HEK293 (cell line): ENCODE measurements at regions not wholly inside any gene's neighbourhood (a gene's known extent, or its start where the extent isn't known, plus 50 kb on each side); places are given as distances from the start of the nearest gene placed in this dataset.

Source experiments
- CTCF ChIA-PET: fragments of 350-600 bp; formaldehyde crosslinking; extraction: SDS; loops from one replicate; lab custom pipeline; 2021; ENCODE audit warnings: antibody characterized with exemption; lab: Yijun Ruan, JAX
- POLR2A ChIA-PET: fragments of 300-600 bp; formaldehyde crosslinking; extraction: SDS; loops from one replicate; lab custom pipeline; 2020; ENCODE audit warnings: antibody characterized with exemption, inconsistent platforms; lab: Yijun Ruan, JAX
- H3K27ac ChIP-seq: fragments of 200-500 bp; sonication (Bioruptor generic); 2 replicates; pipeline ENCODE4 v1.5.1; 2014; ENCODE audit warnings: low read depth, low read length, control low read depth, inconsistent platforms; ENCODE audit errors: extremely low read depth
- H3K36me3 ChIP-seq, 2 experiments: fragments of 200-500 bp in 1 of 2; sonication (Bioruptor generic) in 1 of 2; 1 replicate in 1 of 2; 2 replicates in 1 of 2; pipeline ENCODE4 v1.5.1; 2014 to 2017; ENCODE audit warnings: inconsistent platforms in 2 of 2, low read length in 2 of 2; ENCODE audit not compliant: control insufficient read depth in 2 of 2, insufficient read depth in 1 of 2
- H3K4me1 ChIP-seq: fragments of 200-500 bp; sonication (Bioruptor generic); 2 replicates; pipeline ENCODE4 v1.5.1; 2014; ENCODE audit warnings: mild to moderate bottlenecking, low read length, inconsistent platforms; ENCODE audit not compliant: control insufficient read depth, insufficient read depth
- H3K4me3 ChIP-seq: 2 replicates; pipeline ENCODE4 v1.5.1; 2011; ENCODE audit warnings: low read depth, mild to moderate bottlenecking, control low read depth, low read length, moderate library complexity
- H3K9me3 ChIP-seq: fragments of 200-500 bp; sonication (Bioruptor generic); 2 replicates; pipeline ENCODE4 v1.5.1; 2014; ENCODE audit warnings: low read depth, low read length, inconsistent platforms; ENCODE audit not compliant: control insufficient read depth, insufficient read depth
- BCL11B ChIP-seq: fragments of 450-650 bp; formaldehyde crosslinking; IDR thresholded peaks from 2 replicates; pipeline ENCODE4 v1.5.1; 2016; ENCODE audit warnings: low read depth, missing biosample characterization, missing genetic modification characterization
- MZF1 ChIP-seq: fragments of 450-650 bp; formaldehyde crosslinking; IDR thresholded peaks from 2 replicates; pipeline ENCODE4 v1.5.1; 2017; ENCODE audit warnings: missing biosample characterization, missing genetic modification characterization, borderline replicate concordance
- OVOL3 ChIP-seq: fragments of 450-650 bp; formaldehyde crosslinking; IDR thresholded peaks from 2 replicates; pipeline ENCODE4 v1.5.1; 2016; ENCODE audit warnings: missing biosample characterization, missing genetic modification characterization
- PBX3 ChIP-seq: sonication (generic); formaldehyde crosslinking; IDR thresholded peaks from 2 replicates; pipeline ENCODE4 v1.8.1; 2022; ENCODE audit warnings: mild to moderate bottlenecking, moderate library complexity, missing genetic modification reagents
- SETDB1 ChIP-seq: IDR thresholded peaks from one replicate; pipeline ENCODE4 v1.6.1; 2017; ENCODE audit warnings: mild to moderate bottlenecking, low read length, moderate library complexity, mixed read lengths; ENCODE audit not compliant: insufficient read length
- TRIM28 ChIP-seq: IDR thresholded peaks from 2 replicates; pipeline ENCODE4 v1.6.1; 2011; ENCODE audit warnings: low read length, control low read depth, borderline replicate concordance
- WT1 ChIP-seq: fragments of 450-650 bp; formaldehyde crosslinking; IDR thresholded peaks from 2 replicates; pipeline ENCODE4 v1.5.1; 2016; ENCODE audit warnings: missing biosample characterization, missing genetic modification characterization
- ZBTB17 ChIP-seq: fragments of 450-650 bp; formaldehyde crosslinking; IDR thresholded peaks from 2 replicates; pipeline ENCODE4 v1.5.1; 2016; ENCODE audit warnings: missing biosample characterization, missing genetic modification characterization
- ZFP41 ChIP-seq: fragments of 450-650 bp; formaldehyde crosslinking; IDR thresholded peaks from 2 replicates; pipeline ENCODE4 v1.5.1; 2016; ENCODE audit warnings: missing biosample characterization, missing genetic modification characterization, borderline replicate concordance
- ZNF157 ChIP-seq: fragments of 450-650 bp; formaldehyde crosslinking; IDR thresholded peaks from 2 replicates; pipeline ENCODE4 v1.5.1; 2016; ENCODE audit warnings: missing biosample characterization, missing genetic modification characterization
- ZNF211 ChIP-seq: fragments of 450-650 bp; formaldehyde crosslinking; IDR thresholded peaks from 2 replicates; pipeline ENCODE4 v1.5.1; 2016; ENCODE audit warnings: low read depth, missing biosample characterization, missing genetic modification characterization
- ZNF221 ChIP-seq: fragments of 450-650 bp; formaldehyde crosslinking; IDR thresholded peaks from 2 replicates; pipeline ENCODE4 v1.5.1; 2017; ENCODE audit warnings: missing biosample characterization, missing genetic modification characterization, borderline replicate concordance
- ZNF24 ChIP-seq: fragments of 450-650 bp; formaldehyde crosslinking; IDR thresholded peaks from 2 replicates; pipeline ENCODE4 v1.5.1; 2016; ENCODE audit warnings: missing biosample characterization, missing genetic modification characterization
- ZNF26 ChIP-seq: fragments of 450-650 bp; formaldehyde crosslinking; IDR thresholded peaks from 2 replicates; pipeline ENCODE4 v1.5.1; 2016; ENCODE audit warnings: missing biosample characterization, missing genetic modification characterization
- ZNF280C ChIP-seq: fragments of 450-650 bp; formaldehyde crosslinking; IDR thresholded peaks from 2 replicates; pipeline ENCODE4 v1.5.1; 2016; ENCODE audit warnings: missing biosample characterization, missing genetic modification characterization
- ZNF324 ChIP-seq: fragments of 450-650 bp; formaldehyde crosslinking; IDR thresholded peaks from 2 replicates; pipeline ENCODE4 v1.5.1; 2016; ENCODE audit warnings: missing biosample characterization, missing genetic modification characterization
- ZNF391 ChIP-seq: fragments of 450-650 bp; formaldehyde crosslinking; IDR thresholded peaks from 2 replicates; pipeline ENCODE4 v1.5.1; 2016; ENCODE audit warnings: low read depth, missing biosample characterization, missing genetic modification characterization, borderline replicate concordance
- ZNF449 ChIP-seq: fragments of 450-650 bp; formaldehyde crosslinking; IDR thresholded peaks from 2 replicates; pipeline ENCODE4 v1.5.1; 2017; ENCODE audit warnings: missing biosample characterization, mild to moderate bottlenecking, missing genetic modification characterization, moderate library complexity
- ZNF48 ChIP-seq: fragments of 450-650 bp; formaldehyde crosslinking; IDR thresholded peaks from 2 replicates; pipeline ENCODE4 v1.5.1; 2016; ENCODE audit warnings: missing biosample characterization, missing genetic modification characterization
- ZNF585B ChIP-seq: fragments of 450-650 bp; formaldehyde crosslinking; IDR thresholded peaks from 2 replicates; pipeline ENCODE4 v1.5.1; 2016; ENCODE audit warnings: missing biosample characterization, missing genetic modification characterization
- ZNF610 ChIP-seq: fragments of 450-650 bp; formaldehyde crosslinking; IDR thresholded peaks from 2 replicates; pipeline ENCODE4 v1.5.1; 2016; ENCODE audit warnings: missing biosample characterization, missing genetic modification characterization, borderline replicate concordance
- ZNF645 ChIP-seq: fragments of 450-650 bp; formaldehyde crosslinking; IDR thresholded peaks from 2 replicates; pipeline ENCODE4; 2016; ENCODE audit warnings: missing biosample characterization, missing genetic modification characterization
- ZNF837 ChIP-seq: fragments of 450-650 bp; formaldehyde crosslinking; IDR thresholded peaks from 2 replicates; pipeline ENCODE4 v1.5.1; 2016; ENCODE audit warnings: missing biosample characterization, missing genetic modification characterization
- ZSCAN23 ChIP-seq: fragments of 450-650 bp; formaldehyde crosslinking; IDR thresholded peaks from 2 replicates; pipeline ENCODE4 v1.5.1; 2016; ENCODE audit warnings: missing biosample characterization, missing genetic modification characterization
- TF ChIP-seq, protein P1 (sequence below): fragments of 450-650 bp; formaldehyde crosslinking; IDR thresholded peaks from 2 replicates; pipeline ENCODE4 v1.5.1; 2016; ENCODE audit warnings: missing biosample characterization, missing genetic modification characterization

GRCh38 chr1:20413136-20413775 lies 72.8 kb downstream of the CAMK2N1 start:
- ChIA-PET POLR2A (no interaction called here), CTCF (interaction anchor here (2.5 kb wide), 1 partner anchor 16 kb away, joined by 16 read pairs; no protein-coding TSS in a partner anchor)
- no peak for TF ChIP-seq MZF1
- no peak for TF ChIP-seq PBX3
- no peak for TF ChIP-seq ZNF610 (tag by site-specific recombination)
- no peak for TF ChIP-seq BCL11B (tag by site-specific recombination)
- TF ChIP-seq TRIM28 = no peak
- TF ChIP-seq ZFP41 = no peak
- no peak for TF ChIP-seq ZNF585B (tag by site-specific recombination)
- no peak for TF ChIP-seq ZNF221 (tag by site-specific recombination)
- TF ChIP-seq ZNF280C (tag by site-specific recombination) = no peak
- TF ChIP-seq ZNF837 (tag by site-specific recombination) = no peak
- TF ChIP-seq ZSCAN23 (tag by site-specific recombination) = no peak
- no peak for TF ChIP-seq ZNF645 (tag by site-specific recombination)
- no peak for TF ChIP-seq ZNF449 (tag by site-specific recombination)
- no peak for TF ChIP-seq SETDB1
- Histone ChIP-seq H3K4me1 (no peaks in the 10 kb centered on the region), H3K4me3 (no peak overlapping the region), H3K27ac (no peak overlapping the region), H3K9me3 (no peaks in the 10 kb centered on the region), H3K36me3 (no peaks in the 10 kb centered on the region)

- H3K4me3 ChIP-seq = no peak overlapping the region
- no peak overlapping the region for H3K27ac ChIP-seq
- H3K4me1 ChIP-seq = no peaks in the 10 kb centered on the region
- CTCF ChIA-PET = interaction anchor here (1.2 to 2.6 kb wide), 3 partner anchors 18 to 199 kb away, joined by 3 to 16 read pairs (median 11); no protein-coding TSS in a partner anchor
- POLR2A ChIA-PET = no interaction called here
- no peaks in the 10 kb centered on the region for H3K36me3 ChIP-seq
- H3K9me3 ChIP-seq = no peaks in the 10 kb centered on the region
- peak; percentile 60; the same call in 1 of the 2 replicates for TF ChIP-seq ZNF391 (tag by site-specific recombination)
- TF ChIP-seq ZNF157 = no peak
- no peak for TF ChIP-seq ZNF211 (tag by site-specific recombination)
- TF ChIP-seq ZNF324 (tag by site-specific recombination) = peak; percentile 70
- no peak for TF ChIP-seq OVOL3
- TF ChIP-seq ZNF48 (tag by site-specific recombination) = no peak
- TF ChIP-seq WT1 (tag by site-specific recombination) = no peak
- TF ChIP-seq ZBTB17 (tag by site-specific recombination) = 0 out of 2 replicates have a peak, but pooled peaks have one; percentile 51
- no peak for TF ChIP-seq ZNF26 (tag by site-specific recombination)
- TF ChIP-seq, protein P1, sequence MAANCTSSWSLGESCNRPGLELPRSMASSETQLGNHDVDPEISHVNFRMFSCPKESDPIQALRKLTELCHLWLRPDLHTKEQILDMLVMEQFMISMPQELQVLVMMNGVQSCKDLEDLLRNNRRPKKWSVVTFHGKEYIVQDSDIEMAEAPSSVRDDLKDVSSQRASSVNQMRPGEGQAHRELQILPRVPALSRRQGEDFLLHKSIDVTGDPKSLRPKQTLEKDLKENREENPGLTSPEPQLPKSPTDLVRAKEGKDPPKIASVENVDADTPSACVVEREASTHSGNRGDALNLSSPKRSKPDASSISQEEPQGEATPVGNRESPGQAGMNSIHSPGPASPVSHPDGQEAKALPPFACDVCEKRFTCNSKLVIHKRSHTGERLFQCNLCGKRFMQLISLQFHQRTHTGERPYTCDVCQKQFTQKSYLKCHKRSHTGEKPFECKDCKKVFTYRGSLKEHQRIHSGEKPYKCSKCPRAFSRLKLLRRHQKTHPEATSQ (tag by site-specific recombination) = no peak
- TF ChIP-seq ZNF24 (tag by site-specific recombination) = 0 out of 2 replicates have a peak, but pooled peaks have one; percentile 59
Measured at GRCh38 chr1:20411196-20411980, 74.6 kb downstream of the CAMK2N1 start.
